GM12892 (cell line): ENCODE measurements at regions not wholly inside any gene's neighbourhood (a gene's known extent, or its start where the extent isn't known, plus 50 kb on each side); places are given as distances from the start of the nearest gene placed in this dataset.

Experiments used
- POLR2A ChIP-seq: IDR thresholded peaks from 2 replicates; pipeline ENCODE4 v1.6.1; 2011; ENCODE audit warnings: low read depth, low read length, control low read depth
- POLR2AphosphoS5 ChIP-seq: IDR thresholded peaks from 2 replicates; pipeline ENCODE4 v1.6.1; 2011; ENCODE audit warnings: low read depth, low read length, control low read depth
- TAF1 ChIP-seq: IDR thresholded peaks from 2 replicates; pipeline ENCODE4 v1.6.1; 2011; ENCODE audit warnings: low read depth, mild to moderate bottlenecking, control low read depth, low read length, borderline replicate concordance

DNA sequence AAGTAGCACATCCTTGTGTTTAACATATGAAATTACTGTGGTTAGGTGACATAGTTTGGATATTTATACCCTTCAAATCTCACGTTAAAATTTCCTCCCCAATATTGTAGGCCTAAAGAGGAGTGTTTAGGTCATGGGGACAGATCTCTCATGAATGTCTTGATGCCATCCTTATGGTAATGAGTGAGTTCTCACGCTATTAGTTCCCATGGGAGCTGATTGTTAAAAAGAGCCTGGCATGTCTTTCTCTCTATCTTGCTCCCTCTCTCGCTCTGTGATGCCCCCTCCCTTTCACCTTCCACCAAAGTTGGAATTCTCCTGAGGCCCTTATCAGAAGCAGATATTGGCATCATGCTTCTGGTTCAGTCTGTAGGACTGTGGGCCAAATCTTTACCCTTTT, 660.1 kb downstream of the ADCYAP1 start:
- TF ChIP-seq TAF1: no peak
- no peak for TF ChIP-seq POLR2AphosphoS5
- no peak for TF ChIP-seq POLR2A
